K562 (cell line): ENCODE measurements at regions not wholly inside any gene's neighbourhood (a gene's known extent, or its start where the extent isn't known, plus 50 kb on each side); places are given as distances from the start of the nearest gene placed in this dataset.

Experiments used
- ETV1 ChIP-seq: fragments of 450-650 bp; conservative IDR thresholded peaks from 2 replicates; pipeline ENCODE4 v1.6.1; 2016; ENCODE audit warnings: missing genetic modification characterization, control low read depth, low read depth, missing compliant biosample characterization
- EZH2 ChIP-seq: IDR thresholded peaks from 2 replicates; pipeline ENCODE4 v1.6.1; 2012; ENCODE audit warnings: low read depth, mild to moderate bottlenecking, inconsistent platforms, low read length, borderline replicate concordance
- POLR2A ChIP-seq: fragments of 450-650 bp; conservative IDR thresholded peaks from 2 replicates; pipeline ENCODE4 v1.6.1; 2016

- TF ChIP-seq POLR2A (no peak), ETV1 (tag) (no peak), EZH2 (no peak)
These were observed 96.8 kb upstream of the TMEM132C start for GRCh38 chr12:128170181-128170580.
